ENCODE measurements at regions not wholly inside any gene's neighbourhood (a gene's known extent, or its start where the extent isn't known, plus 50 kb on each side); places are given as distances from the start of the nearest gene placed in this dataset.

- 68 to 88% (median 77%) methylated on average over 1 of the region's 1 CpG for WGBS, 4 donors
- intact Hi-C loops (cut with DNase I), result no loop called here
- Histone ChIP-seq H3K9me3 (no peaks in the 10 kb centered on the region), H3K27ac (no peak overlapping the region), H3K36me3 (no peaks in the 10 kb centered on the region), H3K4me3 (no peak overlapping the region), H3K27me3 (no peaks in the 10 kb centered on the region), H3K4me1 (peaks cover 0 to 9% (median 0%) of the 10 kb centered on the region in 12 donors)
- DNase-seq (no peak), ATAC-seq (no peak)
- TF ChIP-seq CTCF (IDR thresholded peaks at IDR 0.05) (no peak), POLR2A (IDR thresholded peaks at IDR 0.05) (no peak)
Observed at GRCh38 chr2:196528486-196529223, 110.9 kb upstream of the CCDC150 start.

GRCh38 chr2:196530910-196531309 is 108.6 kb upstream of the CCDC150 start:
- Histone ChIP-seq H3K27me3 (no peaks in the 10 kb centered on the region), H3K4me3 (no peak overlapping the region), H3K27ac (no peak overlapping the region), H3K9me3 (no peaks in the 10 kb centered on the region), H3K4me1 (peaks cover 0 to 15% (median 0%) of the 10 kb centered on the region in 12 donors), H3K36me3 (no peaks in the 10 kb centered on the region)
- WGBS, 4 donors, result 96 to 98% (median 97%) methylated on average over 4 of the region's 4 CpGs
- ATAC-seq (no peak), DNase-seq (no peak)
- no peak for TF ChIP-seq POLR2A (IDR thresholded peaks at IDR 0.05)
- no peak for TF ChIP-seq CTCF (IDR thresholded peaks at IDR 0.05)
- intact Hi-C loops (cut with DNase I), result loop anchor here in 1 of 10 donors (10.0 kb wide), 1 partner anchor 64 kb away; the partner anchor contains the start of gene HECW2

GRCh38 chr2:196533772-196534397 is 105.6 kb upstream of the CCDC150 start:
- Histone ChIP-seq H3K27me3 (no peaks in the 10 kb centered on the region), H3K4me1 (peaks cover 0 to 25% (median 0%) of the 10 kb centered on the region in 12 donors), H3K9me3 (no peaks in the 10 kb centered on the region), H3K36me3 (no peaks in the 10 kb centered on the region), H3K27ac (peak overlapping the region in 7 of 12 donors; percentile 22 to 72 (median 40)), H3K4me3 (no peak overlapping the region)
- intact Hi-C loops (cut with DNase I), result loop anchor here in 1 of 10 donors (10.0 kb wide), 1 partner anchor 61 kb away; the partner anchor contains the start of gene HECW2
- ATAC-seq, result no peak
- TF ChIP-seq POLR2A (IDR thresholded peaks at IDR 0.05) (no peak), CTCF (IDR thresholded peaks at IDR 0.05) (no peak)
- DNase-seq, result no peak
- 28 to 43% (median 31%) methylated on average over 3 of the region's 3 CpGs for WGBS, 4 donors

- Histone ChIP-seq H3K4me3 (no peak overlapping the region), H3K4me1 (peaks cover 0 to 31% (median 0%) of the 10 kb centered on the region in 12 donors), H3K27me3 (no peaks in the 10 kb centered on the region), H3K9me3 (no peaks in the 10 kb centered on the region), H3K36me3 (no peaks in the 10 kb centered on the region), H3K27ac (peak overlapping the region in 7 of 12 donors; percentile 22 to 72 (median 40))
- DNase-seq (peak in 1 of 5 donors; percentile 33), ATAC-seq (peak in 1 of 4 donors; percentile 39)
- intact Hi-C loops (cut with DNase I), result loop anchor here in 1 of 10 donors (10.0 kb wide), 1 partner anchor 60 kb away; the partner anchor contains the start of gene HECW2
- 53 to 62% (median 59%) methylated on average over 5 of the region's 5 CpGs for WGBS, 4 donors
- TF ChIP-seq CTCF (IDR thresholded peaks at IDR 0.05) (no peak), POLR2A (IDR thresholded peaks at IDR 0.05) (no peak)
Observed at GRCh38 chr2:196534495-196534894, 105.0 kb upstream of the CCDC150 start.
